ENCODE measurements at regions not wholly inside any gene's neighbourhood (a gene's known extent, or its start where the extent isn't known, plus 50 kb on each side); places are given as distances from the start of the nearest gene placed in this dataset.
"Not testable (repeated sequence)": the region's sequence is repeated elsewhere in the genome, so short reads cannot be mapped to it uniquely, and the experiment has no call there.

DNA sequence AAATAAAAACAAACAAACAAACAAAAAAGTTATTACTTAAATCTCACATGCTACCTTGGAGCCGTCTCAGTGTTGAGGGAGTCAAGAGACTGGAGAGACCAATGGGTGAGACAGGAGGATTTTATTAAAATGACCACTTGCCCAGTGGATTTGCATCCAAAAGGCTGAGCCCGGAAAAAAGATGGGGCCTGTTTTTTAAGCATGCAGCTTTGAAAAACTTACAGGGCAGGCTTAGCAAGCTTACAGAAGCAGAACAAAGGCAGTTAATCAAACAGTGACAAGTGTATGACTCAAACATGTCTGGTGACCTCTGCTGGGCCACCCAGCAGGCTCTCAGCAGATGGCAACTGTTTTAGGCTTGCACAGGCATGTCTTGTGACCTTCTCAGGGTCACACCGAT, 82.5 kb downstream of the POTEH start:
- not testable (repeated sequence) for DNase-seq

DNA sequence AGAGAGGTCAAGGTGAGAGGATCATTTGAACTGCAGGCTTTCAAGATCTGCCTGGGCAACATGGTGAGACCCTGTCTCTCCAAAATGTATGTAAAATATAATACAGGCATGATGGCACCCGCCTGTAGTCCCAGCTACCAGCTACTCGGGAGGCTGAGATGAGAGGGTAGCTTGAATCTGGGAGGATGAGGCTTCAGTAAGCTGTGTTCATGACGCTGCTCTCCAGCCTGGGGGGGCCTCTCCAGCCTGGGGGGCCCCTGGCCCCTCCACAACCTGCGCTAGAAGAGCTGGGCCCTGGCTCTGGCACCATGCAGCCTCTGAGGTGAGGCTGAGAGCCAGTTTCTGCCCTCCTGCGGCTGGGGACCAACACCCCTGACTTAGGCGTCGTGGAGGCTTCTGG, 85.3 kb downstream of the POTEH start:
- peak; percentile 15 for DNase-seq

DNA sequence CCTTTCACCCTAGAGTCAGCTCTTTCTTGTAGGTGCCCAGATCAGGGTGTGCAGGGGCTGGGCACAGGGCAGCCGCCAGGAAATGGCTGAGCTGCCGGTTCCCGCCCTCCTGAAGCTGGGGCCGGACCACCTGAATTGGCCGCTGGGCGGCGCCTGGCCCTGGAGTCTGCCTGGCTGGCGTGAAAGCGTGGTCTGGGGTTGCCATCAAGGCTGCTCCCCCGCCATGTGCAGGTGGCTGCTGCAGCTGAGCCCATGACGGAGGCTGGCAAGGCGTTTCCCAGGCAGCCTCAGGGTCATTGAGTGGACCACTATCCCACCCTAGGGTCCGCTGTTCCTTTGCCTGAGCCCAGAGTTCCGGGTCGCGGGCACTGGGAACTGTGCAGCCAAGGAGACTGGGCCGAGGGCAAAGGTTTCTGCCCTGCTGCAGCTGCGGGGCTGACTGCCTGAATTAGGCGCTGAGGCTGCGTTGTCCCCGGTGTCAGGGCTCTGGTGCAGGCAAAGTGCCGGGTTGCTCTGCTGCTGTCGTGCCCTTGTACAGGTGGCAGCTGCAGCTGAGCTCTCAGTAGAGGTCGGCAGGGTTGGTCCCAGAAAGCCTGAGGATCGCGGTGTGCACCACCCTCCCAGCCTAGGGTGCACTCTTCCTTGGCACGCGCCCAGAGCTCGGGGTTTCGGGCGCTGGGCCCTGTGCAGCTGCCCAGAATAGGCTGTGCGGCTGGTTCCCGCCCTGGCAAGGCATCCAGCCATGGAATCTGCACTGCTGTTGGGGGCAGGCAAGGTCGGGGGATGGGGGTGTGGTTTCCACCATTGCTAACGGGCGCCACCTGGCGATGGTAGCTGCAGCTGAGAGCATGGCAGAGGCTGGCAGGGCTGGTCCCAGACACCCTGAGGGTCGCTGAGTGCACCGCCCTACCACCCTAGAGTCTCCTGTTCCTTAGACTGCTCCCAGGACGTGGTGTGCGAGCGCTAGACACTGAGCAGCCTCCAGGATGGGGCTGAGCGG, 86.1 kb downstream of the POTEH start:
- DNase-seq, result peak; percentile 27

DNA sequence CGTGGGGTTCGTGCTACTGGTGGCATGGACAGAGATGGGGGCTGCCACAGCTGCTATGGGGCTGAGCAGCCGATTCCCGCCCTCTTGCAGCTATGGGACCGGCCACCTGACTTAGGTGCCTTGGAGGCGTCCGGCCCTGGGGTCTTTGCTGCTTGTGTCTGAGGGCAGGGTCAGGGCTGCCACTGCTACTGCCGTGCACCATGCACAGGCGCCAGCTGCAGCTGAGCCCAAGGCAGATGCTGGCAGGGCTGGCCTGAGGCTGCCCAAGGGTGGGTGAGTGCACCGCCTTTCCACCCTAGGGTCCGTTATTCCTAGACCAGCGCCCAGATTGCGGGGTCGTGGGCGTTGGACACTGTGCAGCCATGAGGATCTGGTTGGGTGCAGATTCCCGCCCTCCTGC, 86.9 kb downstream of the POTEH start:
- not testable (repeated sequence) for DNase-seq

DNA sequence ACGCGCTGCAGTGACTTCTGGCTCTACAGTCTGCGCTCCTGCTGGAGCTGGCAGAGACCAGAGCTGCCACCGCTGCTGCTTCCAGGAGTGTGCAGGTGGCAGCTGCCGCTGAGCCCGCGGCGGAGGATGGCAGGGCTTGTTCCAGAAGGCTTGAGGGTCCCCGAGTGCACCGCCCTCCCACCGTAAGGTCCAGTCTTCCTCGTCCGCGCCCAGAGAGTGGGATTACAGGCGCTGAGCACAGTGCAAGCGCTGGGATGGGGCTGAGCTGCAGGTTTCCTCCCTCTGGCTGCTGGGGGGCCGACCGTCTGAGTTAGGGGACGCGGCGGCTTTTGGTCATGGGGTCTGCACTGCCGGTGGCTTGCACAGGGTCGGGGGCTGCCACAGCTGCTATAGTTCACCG, 87.3 kb downstream of the POTEH start:
- DNase-seq, result not testable (repeated sequence)

DNA sequence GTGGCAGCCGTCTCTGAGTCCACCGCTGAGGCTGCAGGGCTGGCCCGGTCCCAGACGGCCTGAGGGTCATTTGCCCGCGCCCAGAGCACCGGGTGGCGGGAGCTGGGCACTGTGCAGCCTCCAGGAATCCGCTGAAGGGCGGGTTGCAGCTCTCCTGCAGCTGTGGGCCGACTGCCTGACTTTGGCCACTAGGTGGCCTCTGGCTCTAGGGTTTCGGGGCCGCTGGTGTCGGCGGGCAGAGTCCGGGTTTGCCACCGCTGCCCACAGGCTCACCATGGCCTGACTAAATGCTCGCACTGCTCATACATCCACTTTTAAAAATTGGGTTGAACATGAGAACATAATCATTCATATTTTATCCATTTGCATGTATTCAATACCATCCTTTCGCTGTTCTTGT, 87.7 kb downstream of the POTEH start:
- not testable (repeated sequence) for DNase-seq

DNA sequence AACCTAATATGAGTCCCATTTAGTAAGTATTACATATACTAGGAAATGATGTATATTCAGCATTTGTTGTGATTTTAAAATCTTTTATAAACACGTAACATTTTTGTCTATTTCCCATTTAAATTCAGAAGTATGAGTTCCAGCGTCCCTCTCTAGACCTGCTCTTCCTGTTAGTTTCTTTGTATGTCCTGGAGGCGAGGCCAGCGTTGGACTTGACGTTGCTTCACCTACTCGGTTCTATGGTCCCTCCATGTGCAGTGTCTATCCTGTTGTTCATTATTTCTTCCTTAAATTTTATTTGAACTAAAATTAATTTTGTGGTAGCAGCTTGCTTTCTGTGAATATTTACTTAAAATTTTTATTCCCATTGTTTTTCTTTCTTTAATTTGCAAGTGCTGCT, 88.5 kb downstream of the POTEH start:
- DNase-seq, result not testable (repeated sequence)

DNA sequence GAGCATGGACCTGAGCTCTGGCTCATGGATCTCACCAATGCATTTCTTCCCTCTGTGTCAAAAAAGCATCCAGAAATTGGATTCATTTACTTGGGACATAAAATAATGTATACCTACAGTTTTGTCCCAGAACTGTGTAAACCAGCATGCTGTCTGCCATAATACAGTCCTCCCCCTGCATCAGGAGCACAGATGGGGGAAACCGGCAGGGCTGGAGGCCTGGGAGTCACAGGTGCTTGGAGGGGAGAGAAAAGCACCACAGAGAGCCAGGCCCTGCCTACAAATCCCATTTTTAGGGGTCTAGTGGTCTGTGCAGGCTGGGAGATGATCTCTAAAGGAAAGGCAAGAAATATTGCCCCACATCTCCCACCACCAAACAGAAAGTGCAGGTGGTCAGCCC, 91.8 kb downstream of the POTEH start:
- not testable (repeated sequence) for DNase-seq

DNA sequence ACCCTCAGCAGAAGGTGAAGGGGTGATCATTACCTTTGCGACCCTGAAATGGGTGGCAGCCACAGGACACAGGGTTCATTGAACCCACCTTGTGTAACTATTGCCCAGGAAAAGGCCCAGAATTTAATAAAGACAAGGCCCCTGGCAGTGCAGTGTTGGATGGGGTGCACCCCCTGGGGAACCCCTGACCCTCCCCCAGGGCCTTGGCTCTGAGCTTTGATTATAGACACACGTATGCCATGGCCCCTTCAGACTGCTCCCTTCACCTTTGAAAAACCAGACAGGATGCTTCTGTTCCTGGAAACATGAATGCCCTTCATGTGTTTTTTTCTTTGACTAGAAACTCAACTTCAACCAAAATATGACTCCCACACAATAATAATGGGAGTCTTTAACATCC, 93.1 kb downstream of the POTEH start:
- DNase-seq, result not testable (repeated sequence)

DNA sequence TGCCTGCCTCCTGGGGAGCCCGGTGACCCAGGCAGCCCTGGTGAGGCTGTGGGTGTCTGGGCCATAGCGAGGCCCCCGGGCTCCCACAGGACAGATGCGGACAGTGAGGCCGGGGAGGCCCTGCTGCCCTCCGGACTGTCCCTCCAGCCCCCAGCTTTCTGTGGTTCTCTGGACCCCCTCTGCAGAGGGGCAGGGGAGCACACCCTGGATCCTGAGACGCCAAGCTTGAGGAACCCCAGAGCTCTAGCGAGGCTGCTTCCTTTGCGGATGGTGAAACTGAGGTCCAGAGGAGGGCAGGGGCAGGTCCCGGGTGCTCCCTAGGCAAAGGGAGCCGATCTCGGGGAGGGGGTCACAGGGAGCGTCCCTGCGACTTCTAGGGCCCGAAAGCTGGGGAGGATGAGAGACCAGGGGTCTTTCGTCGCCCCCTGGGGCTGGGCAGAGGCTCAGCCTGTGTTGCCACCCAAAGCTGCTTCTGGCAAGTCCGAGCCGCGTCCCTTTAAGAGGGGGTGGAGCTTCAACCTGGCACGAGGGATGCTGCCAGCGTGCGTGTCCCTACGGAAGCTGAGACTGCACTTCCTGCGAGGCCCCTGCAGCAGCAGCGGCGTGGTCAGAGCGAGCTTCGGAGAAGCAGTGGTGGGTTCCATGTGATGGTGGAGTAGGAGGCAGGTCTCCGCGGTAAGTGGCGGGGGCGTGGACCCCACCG, 94.7 kb downstream of the POTEH start:
- not testable (repeated sequence) for DNase-seq

DNA sequence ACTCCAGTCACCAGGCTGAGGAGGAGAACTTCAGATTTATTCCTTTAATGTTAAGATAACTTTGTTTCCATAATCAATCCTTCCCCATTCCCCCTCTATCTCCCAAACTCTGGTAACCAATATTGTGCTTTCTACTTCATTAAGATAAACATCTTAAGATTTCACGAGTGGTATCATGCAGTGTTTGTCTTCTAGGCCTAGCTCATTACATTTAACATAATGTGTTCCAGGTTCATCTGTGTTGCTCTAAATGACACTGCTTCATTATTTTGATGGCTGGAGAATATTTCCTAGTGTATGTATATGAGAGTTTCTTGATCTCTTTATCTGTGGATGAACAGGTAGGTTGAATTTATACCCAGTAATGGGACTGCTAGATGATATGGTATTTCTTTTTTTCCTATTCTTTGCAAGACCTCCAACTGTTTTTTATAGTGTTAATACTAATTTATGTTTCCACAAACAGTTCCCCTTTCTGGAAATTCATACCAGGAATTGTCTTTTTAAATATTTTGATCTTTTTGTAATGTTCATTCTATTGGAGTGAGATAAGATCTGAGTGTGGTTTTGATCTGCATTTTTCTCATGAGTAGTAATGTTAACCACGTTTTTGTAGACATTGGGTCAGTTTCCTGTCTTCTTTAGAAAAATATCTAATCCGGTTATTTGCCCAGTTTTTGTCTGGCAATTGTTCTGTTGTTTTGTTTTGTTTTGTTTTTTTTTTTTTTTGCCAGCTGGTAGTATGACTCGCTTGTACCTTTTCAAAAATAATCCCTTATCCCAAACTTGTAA, 97.3 kb downstream of the POTEH start:
- DNase-seq, result not testable (repeated sequence)

DNA sequence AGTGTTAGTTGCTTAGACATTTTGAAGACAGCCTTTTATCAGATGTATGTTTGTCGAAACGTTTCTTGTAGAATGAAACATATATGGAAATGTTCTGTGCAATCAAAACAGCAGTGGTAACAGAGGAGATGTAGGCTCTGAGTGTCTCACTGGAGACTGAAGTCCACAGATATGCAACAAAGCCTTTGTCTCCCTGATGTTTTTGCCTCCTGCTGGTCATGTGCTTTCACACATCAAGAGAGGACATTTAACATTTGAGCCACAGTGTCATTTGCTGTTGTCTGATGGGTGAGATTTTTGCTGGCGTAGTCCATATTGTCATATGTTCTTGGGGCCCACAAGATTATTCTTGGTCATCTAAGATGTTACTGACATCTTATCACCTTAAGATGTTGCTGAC, 101.7 kb downstream of the POTEH start:
- DNase-seq, result not testable (repeated sequence)

DNA sequence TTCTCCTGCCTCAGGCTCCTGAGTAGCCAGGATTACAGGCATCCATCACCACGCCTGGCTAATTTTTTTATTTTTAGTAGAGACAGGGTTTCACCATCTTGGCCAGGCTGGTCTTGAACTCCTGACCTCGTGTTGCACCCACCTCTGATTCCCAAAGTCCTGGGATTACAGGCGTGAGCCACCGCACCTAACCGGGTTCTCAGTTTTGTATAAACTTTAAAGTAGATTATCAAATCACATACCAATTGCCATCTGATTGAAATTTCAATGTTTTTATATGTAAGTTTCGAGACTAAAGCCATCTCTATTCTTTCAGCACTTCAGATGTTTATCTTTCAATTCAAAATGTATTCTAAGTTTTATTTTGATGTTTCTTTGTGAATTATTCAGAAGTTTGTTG, 110.1 kb downstream of the POTEH start:
- DNase-seq, result not testable (repeated sequence)

DNA sequence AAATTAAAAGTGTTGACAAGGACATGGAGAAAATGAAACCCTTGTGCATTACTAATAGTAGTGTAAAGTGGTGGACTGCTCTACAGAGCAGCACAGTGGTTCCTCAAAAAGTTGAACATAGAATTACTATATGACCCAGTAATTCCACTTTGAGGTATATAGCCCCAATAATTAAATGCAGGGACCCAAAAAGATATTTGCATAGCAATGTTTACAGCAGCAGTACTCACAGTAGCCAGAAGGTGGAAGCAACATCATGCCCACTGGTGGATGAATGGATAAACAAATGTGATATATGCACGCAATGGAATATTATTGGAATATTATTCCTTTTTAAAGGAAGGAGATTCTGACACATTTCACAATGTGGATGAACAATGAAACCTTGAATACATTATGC, 121.3 kb downstream of the POTEH start:
- DNase-seq, result not testable (repeated sequence)

DNA sequence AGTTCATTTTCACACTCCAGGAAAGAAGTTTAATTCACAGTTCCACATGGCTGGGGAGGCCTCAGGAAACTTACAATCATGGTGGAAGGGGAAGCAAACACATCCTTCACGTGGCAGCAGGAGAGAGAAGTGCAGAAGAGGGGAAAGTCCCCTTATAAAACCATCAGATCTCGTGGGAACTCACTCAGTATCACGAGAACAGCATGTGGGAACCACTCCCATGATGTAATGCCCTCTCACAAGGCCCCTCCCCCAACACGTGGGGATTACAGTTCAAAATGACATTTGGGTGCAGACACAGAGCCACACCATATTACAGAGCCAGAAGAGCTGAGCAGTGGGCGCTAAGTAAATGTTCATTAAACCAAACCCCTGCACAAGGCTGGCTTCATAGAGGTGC, 126.0 kb downstream of the POTEH start:
- DNase-seq, result not testable (repeated sequence)

DNA sequence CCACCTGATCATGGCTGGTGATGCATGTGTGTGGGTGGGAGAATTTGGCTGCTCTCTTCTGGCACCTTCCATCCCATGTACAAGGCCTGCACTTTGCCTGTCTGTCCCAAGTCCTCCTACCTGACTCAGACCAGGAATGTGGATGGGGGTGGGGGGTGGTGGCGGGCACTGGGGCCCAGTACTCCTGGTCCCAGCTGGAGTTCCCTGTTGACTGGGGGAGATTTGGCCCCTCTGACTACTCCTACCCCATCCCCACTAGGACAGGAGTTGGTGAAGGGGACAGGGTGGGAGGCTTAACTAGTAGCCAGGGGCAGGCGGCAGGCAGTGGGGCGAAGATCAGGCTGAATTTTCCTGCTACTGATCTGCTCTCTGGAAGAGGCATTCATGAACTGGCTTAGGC, 126.6 kb downstream of the POTEH start:
- peak; percentile 0 for DNase-seq

DNA sequence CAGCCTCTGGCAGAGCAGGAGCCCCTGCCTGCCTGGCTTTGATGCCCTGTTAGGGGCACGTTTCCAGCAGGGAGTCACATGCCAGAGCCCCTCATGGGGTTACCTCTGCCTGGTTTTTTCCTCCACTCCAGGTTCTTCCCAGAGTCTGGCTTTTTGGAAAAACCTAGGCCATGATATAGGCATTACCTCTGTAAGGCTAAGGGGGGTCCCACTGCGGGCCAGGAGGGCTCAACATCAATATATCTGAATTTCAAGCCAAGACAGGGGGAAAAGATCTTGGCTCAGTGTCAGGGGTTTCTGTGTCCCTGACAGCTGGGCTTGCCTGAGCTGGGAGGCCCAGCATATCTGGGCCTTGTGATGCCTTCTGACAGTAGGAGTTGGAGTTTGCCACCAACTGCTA, 127.4 kb downstream of the POTEH start:
- not testable (repeated sequence) for DNase-seq

DNA sequence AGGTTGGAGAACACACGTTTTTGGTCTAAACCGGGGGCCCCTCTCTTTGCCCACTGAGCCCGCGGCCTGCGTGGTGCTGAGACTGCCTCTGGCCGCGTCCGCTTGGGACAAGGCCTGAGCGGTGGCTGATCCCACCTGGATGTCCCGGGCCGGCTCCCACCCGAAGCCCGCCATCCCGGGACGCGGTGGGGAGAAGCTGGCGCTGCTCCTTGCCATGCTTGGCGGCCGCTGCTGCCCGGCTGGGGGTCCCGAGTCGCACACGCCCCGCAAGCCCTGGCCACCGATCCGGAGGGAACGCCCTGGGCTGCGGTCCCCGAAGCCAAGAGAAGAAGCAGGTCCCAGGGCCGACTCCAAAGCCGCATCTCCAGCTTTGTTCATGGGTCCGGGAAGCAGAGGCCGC, 130.1 kb downstream of the POTEH start:
- DNase-seq, result not testable (repeated sequence)

DNA sequence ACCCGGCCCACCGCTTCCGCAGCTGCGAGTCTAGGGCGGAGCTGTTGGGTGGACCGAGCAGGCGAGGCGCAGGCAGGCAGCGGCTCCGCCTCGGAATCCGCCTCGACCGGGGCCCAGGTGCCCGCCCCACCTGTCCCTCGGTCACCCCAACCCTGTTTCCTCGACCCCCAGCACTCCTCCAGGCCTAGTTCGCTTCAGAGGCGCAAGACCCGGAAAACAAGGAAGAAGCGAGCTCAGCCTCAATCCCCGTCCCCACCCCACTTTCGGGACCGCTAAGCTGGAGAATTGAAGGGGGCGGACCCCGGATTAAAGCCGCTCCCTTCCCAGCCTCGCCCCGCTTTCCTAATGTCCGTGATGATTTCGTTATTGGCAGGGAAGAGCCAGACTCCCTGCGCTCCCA, 131.3 kb downstream of the POTEH start:
- DNase-seq, result not testable (repeated sequence)

DNA sequence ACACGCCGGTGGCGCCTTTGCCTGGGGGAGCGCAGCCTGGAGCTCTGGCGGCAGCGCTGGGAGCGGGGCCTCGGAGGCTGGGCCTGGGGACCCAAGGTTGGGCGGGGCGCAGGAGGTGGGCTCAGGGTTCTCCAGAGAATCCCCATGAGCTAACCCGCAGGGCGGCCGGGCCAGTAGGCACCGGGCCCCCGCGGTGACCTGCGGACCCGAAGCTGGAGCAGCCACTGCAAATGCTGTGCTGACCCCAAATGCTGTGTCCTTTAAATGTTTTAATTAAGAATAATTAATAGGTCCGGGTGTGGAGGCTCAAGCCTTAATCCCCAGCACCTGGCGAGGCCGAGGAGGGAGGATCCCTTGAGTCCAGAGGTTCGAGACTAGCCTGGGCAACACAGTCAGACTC, 132.2 kb downstream of the POTEH start:
- not testable (repeated sequence) for DNase-seq

DNA sequence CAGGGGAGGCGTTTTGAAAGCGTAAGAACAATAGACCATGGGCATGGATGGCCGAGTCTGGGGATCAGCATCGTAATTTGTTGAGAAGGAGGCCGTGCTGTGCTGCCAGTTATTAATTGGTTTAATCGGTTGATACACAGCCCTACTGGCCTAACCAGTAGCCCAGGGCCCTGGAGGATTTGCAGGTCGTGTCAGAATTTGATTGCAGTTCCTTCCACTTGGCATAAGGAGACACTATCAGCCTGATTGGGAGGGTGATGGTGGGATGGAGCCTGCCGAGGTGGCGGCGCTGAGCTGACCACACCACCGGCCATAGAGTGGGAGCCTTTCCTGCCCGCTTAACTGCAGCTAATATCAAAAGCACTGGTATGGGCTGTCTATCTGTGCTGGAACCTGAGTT, 133.4 kb downstream of the POTEH start:
- DNase-seq, result not testable (repeated sequence)

DNA sequence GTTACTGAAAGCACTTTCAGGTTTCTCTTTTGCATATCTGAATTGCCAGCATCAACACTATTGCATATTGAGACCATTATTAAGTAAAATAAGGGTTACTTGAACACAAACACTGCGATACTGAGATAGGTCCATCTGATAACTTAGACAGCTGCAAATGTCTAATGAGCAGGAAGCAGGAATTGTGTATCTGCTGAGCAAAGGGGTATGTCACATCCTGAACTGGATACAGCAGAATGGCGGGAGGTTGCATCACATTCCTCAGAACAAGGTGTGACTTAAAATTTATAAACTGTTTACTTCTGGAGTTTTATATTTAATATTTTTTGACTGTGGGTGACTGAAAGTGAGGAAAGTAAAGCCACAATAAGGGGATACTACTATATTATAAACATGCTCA, 142.4 kb downstream of the POTEH start:
- not testable (repeated sequence) for DNase-seq

DNA sequence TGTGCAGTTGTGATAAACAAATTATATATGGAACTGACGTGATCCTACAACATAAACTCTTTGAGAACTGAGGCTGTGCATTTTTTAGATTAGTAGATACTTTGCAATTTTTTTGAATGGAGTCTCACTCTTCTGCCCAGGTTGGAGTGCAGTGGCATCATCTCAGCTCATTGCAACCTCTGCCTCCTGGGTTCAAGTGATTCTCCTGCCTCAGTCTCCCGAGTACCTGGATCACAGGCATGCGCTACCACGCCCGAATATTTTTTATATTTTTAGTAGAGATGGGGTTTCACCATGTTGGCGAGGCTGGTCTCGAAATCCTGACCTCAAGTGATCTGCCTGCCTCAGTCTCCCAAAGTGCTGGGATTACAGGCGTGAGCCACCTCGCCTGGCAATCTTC, 145.9 kb downstream of the POTEH start:
- not testable (repeated sequence) for DNase-seq
